Omental fat pad (tissue), 3 donors: ENCODE measurements at regions not wholly inside any gene's neighbourhood (a gene's known extent, or its start where the extent isn't known, plus 50 kb on each side); places are given as distances from the start of the nearest gene placed in this dataset.

Experiments used
- ATAC-seq: fragments of 150-250 bp; one replicate; pipeline ENCODE4 v1.9.1; 2016; ENCODE audit warnings: mild to moderate bottlenecking, moderate library complexity; ENCODE audit not compliant: low FRiP score
- DNase-seq: peaks from one replicate; pipeline ENCODE4 v3.0.0-alpha.2; 2019; ENCODE audit warnings: low spot score
- CTCF ChIP-seq, 3 donors: fragments of 450-650 bp; IDR thresholded peaks; one replicate each; pipeline ENCODE4 v1.5.1; 2016 to 2017; ENCODE audit warnings: antibody characterized with exemption in 3 of 3, mild to moderate bottlenecking in 3 of 3, moderate library complexity in 2 of 3

GRCh38 chr20:7379621-7380220 lies 560.5 kb downstream of the HAO1 start:
- DNase-seq (no peak), ATAC-seq (no peak)
- TF ChIP-seq CTCF (IDR thresholded peaks at IDR 0.05): no peak

- ATAC-seq: no peak
- no peak for DNase-seq
- no peak for TF ChIP-seq CTCF (IDR thresholded peaks at IDR 0.05)
These were observed 557.0 kb downstream of the HAO1 start for GRCh38 chr20:7383216-7383615.

- ATAC-seq: no peak
- DNase-seq: no peak
- no peak for TF ChIP-seq CTCF (IDR thresholded peaks at IDR 0.05)
These were observed 552.5 kb downstream of the HAO1 start for GRCh38 chr20:7387638-7388193.

- DNase-seq: no peak
- ATAC-seq: no peak
- TF ChIP-seq CTCF (IDR thresholded peaks at IDR 0.05): no peak
These were observed 551.0 kb downstream of the HAO1 start for GRCh38 chr20:7389216-7389615.

- ATAC-seq (no peak), DNase-seq (no peak)
- no peak for TF ChIP-seq CTCF (IDR thresholded peaks at IDR 0.05)
These were observed 547.6 kb downstream of the HAO1 start for GRCh38 chr20:7392542-7393206.

- ATAC-seq: no peak
- TF ChIP-seq CTCF (IDR thresholded peaks at IDR 0.05): no peak
- no peak for DNase-seq
These were observed 541.1 kb downstream of the HAO1 start for GRCh38 chr20:7399114-7399513.

- ATAC-seq (no peak), DNase-seq (no peak)
- no peak for TF ChIP-seq CTCF (IDR thresholded peaks at IDR 0.05)
These were observed 540.7 kb downstream of the HAO1 start for GRCh38 chr20:7399575-7399974.
